ENCODE measurements at regions not wholly inside any gene's neighbourhood (a gene's known extent, or its start where the extent isn't known, plus 50 kb on each side); places are given as distances from the start of the nearest gene placed in this dataset.
A peak's percentile ranks its signal among the peaks of the same experiment; 100 is the strongest.

- no peak overlapping the region for H3K4me3 ChIP-seq (ENCODE audit: low read depth, low read length, poor library complexity, severe bottlenecking)
- peak overlapping the region; percentile 68; the same call in 1 of the 2 replicates for H3K4me2 ChIP-seq (ENCODE audit: low read length)
These were observed 98.3 kb upstream of the MTHFD1L start for GRCh38 chr6:150767161-150767560.

DNA sequence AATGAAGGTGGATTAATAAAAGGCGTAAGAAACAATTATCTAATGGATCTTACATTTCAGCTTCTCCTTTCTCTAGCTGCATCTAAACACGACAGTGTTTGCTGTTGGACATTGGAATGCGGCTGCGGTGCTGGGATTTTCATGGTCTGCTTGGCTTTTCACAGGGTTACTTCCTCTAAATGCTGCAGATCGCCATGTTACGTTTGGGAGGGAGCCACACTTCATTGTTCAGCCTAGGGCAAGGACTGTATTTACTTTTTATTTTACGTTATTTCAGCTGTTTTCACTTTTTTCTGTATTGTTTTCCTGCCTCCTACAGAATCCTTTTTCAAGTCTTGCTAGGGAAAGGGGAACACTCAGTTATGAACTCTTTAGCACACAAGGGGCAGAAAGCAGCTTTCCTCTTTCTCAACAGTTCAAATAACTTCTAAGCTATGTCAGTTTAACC, 97.9 kb upstream of the MTHFD1L start:
- Histone ChIP-seq H3K9me2 (ENCODE audit: low read depth, low read length) (no peaks in the 10 kb centered on the region), H3K4me1 (ENCODE audit: insufficient read depth, low read length, severe bottlenecking) (peaks cover 53% of the 10 kb centered on the region), H3K36me3 (ENCODE audit: insufficient read depth, low read length) (peaks cover 74% of the 10 kb centered on the region), H3K27me3 (ENCODE audit: insufficient read depth, low read length) (no peaks in the 10 kb centered on the region), H3K4me3 (ENCODE audit: low read depth, low read length, poor library complexity, severe bottlenecking) (no peak overlapping the region), H2AFZ (ENCODE audit: low read length) (no peak overlapping the region), H3K9ac (ENCODE audit: low read length) (no peak overlapping the region), H3K79me2 (ENCODE audit: insufficient read depth, low read length) (peaks cover 32% of the 10 kb centered on the region; the same call in 1 of the 2 replicates), H3F3A (ENCODE audit: insufficient read depth, low read length) (no peaks in the 10 kb centered on the region), H4K20me1 (ENCODE audit: insufficient read depth, low read length) (no peaks in the 10 kb centered on the region), H3K27ac (ENCODE audit: low read depth, low read length, poor library complexity, severe bottlenecking) (peak overlapping the region; percentile 89), H3K4me2 (ENCODE audit: low read length) (peak overlapping the region; percentile 3; the same call in 1 of the 2 replicates), H3K9me3 (ENCODE audit: low read length) (no peaks in the 10 kb centered on the region; the same call in 1 of the 2 replicates)
- TF ChIP-seq, protein P1, sequence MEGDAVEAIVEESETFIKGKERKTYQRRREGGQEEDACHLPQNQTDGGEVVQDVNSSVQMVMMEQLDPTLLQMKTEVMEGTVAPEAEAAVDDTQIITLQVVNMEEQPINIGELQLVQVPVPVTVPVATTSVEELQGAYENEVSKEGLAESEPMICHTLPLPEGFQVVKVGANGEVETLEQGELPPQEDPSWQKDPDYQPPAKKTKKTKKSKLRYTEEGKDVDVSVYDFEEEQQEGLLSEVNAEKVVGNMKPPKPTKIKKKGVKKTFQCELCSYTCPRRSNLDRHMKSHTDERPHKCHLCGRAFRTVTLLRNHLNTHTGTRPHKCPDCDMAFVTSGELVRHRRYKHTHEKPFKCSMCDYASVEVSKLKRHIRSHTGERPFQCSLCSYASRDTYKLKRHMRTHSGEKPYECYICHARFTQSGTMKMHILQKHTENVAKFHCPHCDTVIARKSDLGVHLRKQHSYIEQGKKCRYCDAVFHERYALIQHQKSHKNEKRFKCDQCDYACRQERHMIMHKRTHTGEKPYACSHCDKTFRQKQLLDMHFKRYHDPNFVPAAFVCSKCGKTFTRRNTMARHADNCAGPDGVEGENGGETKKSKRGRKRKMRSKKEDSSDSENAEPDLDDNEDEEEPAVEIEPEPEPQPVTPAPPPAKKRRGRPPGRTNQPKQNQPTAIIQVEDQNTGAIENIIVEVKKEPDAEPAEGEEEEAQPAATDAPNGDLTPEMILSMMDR (IDR thresholded peaks at IDR 0.05; ENCODE audit: low read length), result no peak
- no peak for TF ChIP-seq EZH2 (IDR thresholded peaks at IDR 0.05; ENCODE audit: borderline replicate concordance, low read length)

More at GRCh38 chr6:150767161-150767560, 98.3 kb upstream of the MTHFD1L start:
- no peaks in the 10 kb centered on the region for H3F3A ChIP-seq (ENCODE audit: insufficient read depth, low read length)
- H3K4me1 ChIP-seq (ENCODE audit: insufficient read depth, low read length, severe bottlenecking), result peaks cover 56% of the 10 kb centered on the region
- no peaks in the 10 kb centered on the region for H4K20me1 ChIP-seq (ENCODE audit: insufficient read depth, low read length)
- no peaks in the 10 kb centered on the region; the same call in 1 of the 2 replicates for H3K9me3 ChIP-seq (ENCODE audit: low read length)
- no peak overlapping the region for H2AFZ ChIP-seq (ENCODE audit: low read length)
- no peak overlapping the region for H3K9ac ChIP-seq (ENCODE audit: low read length)
- peaks cover 72% of the 10 kb centered on the region for H3K36me3 ChIP-seq (ENCODE audit: insufficient read depth, low read length)
- no peaks in the 10 kb centered on the region for H3K27me3 ChIP-seq (ENCODE audit: insufficient read depth, low read length)
- H3K9me2 ChIP-seq (ENCODE audit: low read depth, low read length), result no peaks in the 10 kb centered on the region
- peaks cover 32% of the 10 kb centered on the region; the same call in 1 of the 2 replicates for H3K79me2 ChIP-seq (ENCODE audit: insufficient read depth, low read length)
- TF ChIP-seq EZH2 (IDR thresholded peaks at IDR 0.05; ENCODE audit: borderline replicate concordance, low read length), result no peak
- TF ChIP-seq, protein P1 (IDR thresholded peaks at IDR 0.05; ENCODE audit: low read length), result no peak
- peak overlapping the region; percentile 89 for H3K27ac ChIP-seq (ENCODE audit: low read depth, low read length, poor library complexity, severe bottlenecking)

DNA sequence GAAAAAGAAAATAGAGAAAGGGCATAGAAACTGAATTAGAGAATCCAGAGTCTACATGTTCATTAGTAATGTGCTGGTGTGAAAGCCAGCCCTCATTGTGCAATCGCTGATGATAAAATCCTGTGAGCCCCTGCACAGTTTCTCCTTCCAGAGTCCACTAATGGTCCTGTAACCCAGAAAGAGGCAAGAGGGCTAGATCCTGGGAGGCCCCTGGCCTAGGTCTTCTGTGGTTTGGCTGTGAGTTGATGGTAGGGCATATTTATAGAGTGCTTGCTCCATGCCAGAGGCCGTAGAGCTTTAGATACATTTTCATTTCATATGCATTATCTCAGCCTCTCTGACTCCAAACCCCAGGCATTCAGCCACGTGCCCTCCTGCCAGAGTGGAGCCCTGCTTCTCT, 94.9 kb upstream of the MTHFD1L start:
- no peak overlapping the region for H3K27ac ChIP-seq (ENCODE audit: low read depth, low read length, poor library complexity, severe bottlenecking)
- TF ChIP-seq, protein P1 (IDR thresholded peaks at IDR 0.05; ENCODE audit: low read length), result no peak
- TF ChIP-seq EZH2 (IDR thresholded peaks at IDR 0.05; ENCODE audit: borderline replicate concordance, low read length), result no peak
- H4K20me1 ChIP-seq (ENCODE audit: insufficient read depth, low read length), result no peaks in the 10 kb centered on the region
- no peak overlapping the region for H2AFZ ChIP-seq (ENCODE audit: low read length)
- H3K27me3 ChIP-seq (ENCODE audit: insufficient read depth, low read length), result no peaks in the 10 kb centered on the region
- peaks cover 36% of the 10 kb centered on the region; the same call in 1 of the 2 replicates for H3K79me2 ChIP-seq (ENCODE audit: insufficient read depth, low read length)
- no peak overlapping the region for H3K4me2 ChIP-seq (ENCODE audit: low read length)
- no peaks in the 10 kb centered on the region for H3F3A ChIP-seq (ENCODE audit: insufficient read depth, low read length)
- peaks cover 88% of the 10 kb centered on the region for H3K36me3 ChIP-seq (ENCODE audit: insufficient read depth, low read length)
- no peak overlapping the region for H3K4me3 ChIP-seq (ENCODE audit: low read depth, low read length, poor library complexity, severe bottlenecking)
- H3K9ac ChIP-seq (ENCODE audit: low read length), result no peak overlapping the region
- no peaks in the 10 kb centered on the region for H3K9me2 ChIP-seq (ENCODE audit: low read depth, low read length)
- H3K4me1 ChIP-seq (ENCODE audit: insufficient read depth, low read length, severe bottlenecking), result peaks cover 23% of the 10 kb centered on the region
- H3K9me3 ChIP-seq (ENCODE audit: low read length), result peaks cover 3% of the 10 kb centered on the region
